ENCODE measurements at regions not wholly inside any gene's neighbourhood (a gene's known extent, or its start where the extent isn't known, plus 50 kb on each side); places are given as distances from the start of the nearest gene placed in this dataset.
A peak's percentile ranks its signal among the peaks of the same experiment; 100 is the strongest.

DNA sequence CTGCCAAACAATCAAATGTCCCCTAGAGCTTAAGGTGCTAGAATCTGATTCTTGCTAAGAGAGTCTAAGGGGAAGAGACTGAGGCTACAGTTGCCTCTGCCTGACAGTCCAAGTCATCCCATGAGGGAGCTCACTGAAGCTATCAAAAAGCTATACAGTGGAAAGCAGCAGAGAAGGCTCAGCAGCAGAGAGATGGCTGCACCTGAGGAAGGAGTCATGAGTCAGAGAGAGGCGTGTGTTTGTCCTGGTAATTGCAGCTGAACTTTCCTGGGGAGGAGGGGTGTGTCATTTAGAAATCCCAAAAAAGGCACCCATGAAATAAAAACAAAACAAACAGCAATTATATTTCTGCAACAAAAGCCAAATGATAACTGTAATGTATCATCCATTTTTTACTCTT lies 305.2 kb upstream of the UBE2E3 start:
- no peak for DNase-seq (ENCODE audit: low read depth in 4 of 6, low spot score in 6 of 6)
- Histone ChIP-seq H3K4me1 (ENCODE audit: control insufficient read depth, insufficient read depth, low read length) (no peaks in the 10 kb centered on the region), H3K27ac (ENCODE audit: low read depth, low read length) (no peak overlapping the region), H3K27me3 (ENCODE audit: control insufficient read depth, insufficient read depth, low read length) (no peaks in the 10 kb centered on the region), H3K9me3 (ENCODE audit: control insufficient read depth, insufficient read depth, low read length) (no peaks in the 10 kb centered on the region), H3K36me3 (ENCODE audit: control insufficient read depth, insufficient read depth, low read length) (no peaks in the 10 kb centered on the region), H3K4me3 (ENCODE audit: low read depth, low read length) (no peak overlapping the region)
- WGBS (ENCODE audit: insufficient coverage) = no CpG with 5 or more reads among the region's 1 CpG

DNA sequence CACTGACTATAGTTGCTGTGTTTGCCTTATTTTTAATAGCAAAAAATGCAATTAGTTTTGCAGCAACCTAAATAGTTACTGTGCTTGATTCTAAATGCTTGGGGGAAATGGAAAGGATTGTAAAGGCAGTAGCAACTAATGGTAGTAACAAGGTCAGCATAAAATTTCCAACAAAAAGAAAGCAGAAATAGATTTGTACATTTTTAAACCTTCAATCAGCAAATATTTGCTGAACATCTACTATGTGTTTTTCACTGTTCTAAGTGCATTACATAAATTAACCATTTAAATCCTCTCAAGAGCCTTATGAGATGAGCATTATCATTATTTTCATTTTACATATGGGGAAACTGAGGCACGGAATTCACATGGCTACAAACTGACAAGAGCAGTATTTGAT lies 308.0 kb upstream of the UBE2E3 start:
- no peaks in the 10 kb centered on the region for H3K36me3 ChIP-seq (ENCODE audit: control insufficient read depth, insufficient read depth, low read length)
- no CpG with 5 or more reads among the region's 1 CpG for WGBS (ENCODE audit: insufficient coverage)
- no peaks in the 10 kb centered on the region for H3K9me3 ChIP-seq (ENCODE audit: control insufficient read depth, insufficient read depth, low read length)
- no peak for DNase-seq (ENCODE audit: low read depth in 4 of 6, low spot score in 6 of 6)
- no peaks in the 10 kb centered on the region for H3K27me3 ChIP-seq (ENCODE audit: control insufficient read depth, insufficient read depth, low read length)
- H3K4me3 ChIP-seq (ENCODE audit: low read depth, low read length) = no peak overlapping the region
- no peaks in the 10 kb centered on the region for H3K4me1 ChIP-seq (ENCODE audit: control insufficient read depth, insufficient read depth, low read length)
- no peak overlapping the region for H3K27ac ChIP-seq (ENCODE audit: low read depth, low read length)

DNA sequence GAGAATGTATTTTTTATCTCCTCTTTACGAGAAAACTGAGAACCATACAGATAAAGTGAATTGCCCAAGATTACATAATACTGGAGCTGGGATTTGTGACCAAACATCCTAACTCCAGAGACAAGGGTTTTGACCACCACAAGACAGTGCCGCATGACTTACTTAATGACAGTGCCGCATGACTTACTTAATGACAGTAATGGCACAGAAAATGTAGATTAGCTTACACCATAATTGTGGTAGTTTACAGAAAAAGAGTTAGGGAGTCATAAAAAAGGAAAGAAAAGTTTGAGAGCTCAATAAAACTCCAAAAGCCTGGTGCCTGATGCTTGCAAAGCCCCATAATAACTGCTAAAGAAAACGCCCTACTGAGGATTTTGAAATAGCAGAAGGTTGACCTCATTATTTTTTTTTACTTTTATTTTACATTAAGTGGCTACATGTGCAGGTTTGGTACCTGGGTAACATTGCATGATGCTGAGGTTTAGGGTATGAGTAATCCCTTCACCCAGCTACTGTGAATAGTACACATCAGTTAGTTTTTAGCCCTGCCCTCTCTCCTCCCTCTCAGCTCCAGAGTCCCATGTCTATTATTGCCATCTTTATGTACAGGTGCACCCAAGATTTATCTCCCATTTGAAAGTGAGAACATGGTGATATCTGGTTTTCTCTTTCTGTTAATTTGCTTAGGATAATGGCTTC lies 310.0 kb upstream of the UBE2E3 start:
- H3K27me3 ChIP-seq (ENCODE audit: control insufficient read depth, insufficient read depth, low read length) = no peaks in the 10 kb centered on the region
- H3K4me1 ChIP-seq (ENCODE audit: control insufficient read depth, insufficient read depth, low read length) = no peaks in the 10 kb centered on the region
- WGBS (ENCODE audit: insufficient coverage) = no CpG with 5 or more reads among the region's 4 CpGs
- no peaks in the 10 kb centered on the region for H3K36me3 ChIP-seq (ENCODE audit: control insufficient read depth, insufficient read depth, low read length)
- H3K4me3 ChIP-seq (ENCODE audit: low read depth, low read length) = no peak overlapping the region
- H3K9me3 ChIP-seq (ENCODE audit: control insufficient read depth, insufficient read depth, low read length) = no peaks in the 10 kb centered on the region
- no peak overlapping the region for H3K27ac ChIP-seq (ENCODE audit: low read depth, low read length)
- no peak for DNase-seq (ENCODE audit: low read depth in 4 of 6, low spot score in 6 of 6)

DNA sequence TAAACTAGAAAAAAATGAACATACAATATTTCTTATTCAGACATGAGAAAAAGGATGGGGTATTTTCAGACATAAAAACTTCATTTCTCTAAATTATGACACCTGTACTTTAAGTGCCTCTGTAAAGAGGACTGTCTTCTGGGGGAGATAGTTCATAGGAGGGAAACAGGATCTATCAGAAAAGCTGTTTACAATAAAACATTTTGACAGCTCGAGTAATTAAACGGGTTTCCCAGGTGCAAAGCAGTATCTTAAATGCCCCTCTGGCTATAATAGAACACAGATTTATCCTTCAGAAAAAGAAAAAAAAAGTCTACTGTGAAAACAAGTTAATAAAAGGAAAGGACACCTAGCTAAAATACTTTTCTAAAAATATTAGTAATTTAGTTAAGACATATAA lies 311.4 kb upstream of the UBE2E3 start:
- H3K4me1 ChIP-seq (ENCODE audit: control insufficient read depth, insufficient read depth, low read length) = no peaks in the 10 kb centered on the region
- no peaks in the 10 kb centered on the region for H3K27me3 ChIP-seq (ENCODE audit: control insufficient read depth, insufficient read depth, low read length)
- no peaks in the 10 kb centered on the region for H3K36me3 ChIP-seq (ENCODE audit: control insufficient read depth, insufficient read depth, low read length)
- no peak overlapping the region for H3K27ac ChIP-seq (ENCODE audit: low read depth, low read length)
- no peak overlapping the region for H3K4me3 ChIP-seq (ENCODE audit: low read depth, low read length)
- H3K9me3 ChIP-seq (ENCODE audit: control insufficient read depth, insufficient read depth, low read length) = no peaks in the 10 kb centered on the region
- no CpG with 5 or more reads among the region's 2 CpGs for WGBS (ENCODE audit: insufficient coverage)
- DNase-seq (ENCODE audit: low read depth in 4 of 6, low spot score in 6 of 6) = peak in 1 of 6 donors; percentile 33

DNA sequence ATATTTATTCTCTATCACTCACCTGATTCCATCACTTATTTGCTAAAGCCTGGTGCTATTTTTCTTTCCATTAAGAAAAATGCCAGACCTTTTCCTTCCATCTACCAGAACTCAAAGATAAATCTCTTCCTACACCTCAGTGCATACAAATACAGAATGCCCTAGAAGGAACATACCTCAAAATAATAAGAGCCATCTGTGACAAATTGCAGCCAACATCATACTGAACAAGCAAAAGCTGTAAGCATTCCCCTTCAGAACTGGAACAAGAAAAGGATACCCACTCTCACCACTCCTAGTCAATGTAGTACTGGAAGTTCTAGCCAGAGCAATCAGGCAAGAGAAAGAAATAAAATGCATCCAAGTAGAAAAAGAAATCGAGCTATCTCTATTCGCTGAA lies 315.9 kb upstream of the UBE2E3 start:
- no peaks in the 10 kb centered on the region for H3K4me1 ChIP-seq (ENCODE audit: control insufficient read depth, insufficient read depth, low read length)
- H3K27ac ChIP-seq (ENCODE audit: low read depth, low read length) = no peak overlapping the region
- no peaks in the 10 kb centered on the region for H3K9me3 ChIP-seq (ENCODE audit: control insufficient read depth, insufficient read depth, low read length)
- no peaks in the 10 kb centered on the region for H3K36me3 ChIP-seq (ENCODE audit: control insufficient read depth, insufficient read depth, low read length)
- no peak overlapping the region for H3K4me3 ChIP-seq (ENCODE audit: low read depth, low read length)
- no CpG with 5 or more reads among the region's 2 CpGs for WGBS (ENCODE audit: insufficient coverage)
- no peak for DNase-seq (ENCODE audit: low read depth in 4 of 6, low spot score in 6 of 6)
- no peaks in the 10 kb centered on the region for H3K27me3 ChIP-seq (ENCODE audit: control insufficient read depth, insufficient read depth, low read length)

DNA sequence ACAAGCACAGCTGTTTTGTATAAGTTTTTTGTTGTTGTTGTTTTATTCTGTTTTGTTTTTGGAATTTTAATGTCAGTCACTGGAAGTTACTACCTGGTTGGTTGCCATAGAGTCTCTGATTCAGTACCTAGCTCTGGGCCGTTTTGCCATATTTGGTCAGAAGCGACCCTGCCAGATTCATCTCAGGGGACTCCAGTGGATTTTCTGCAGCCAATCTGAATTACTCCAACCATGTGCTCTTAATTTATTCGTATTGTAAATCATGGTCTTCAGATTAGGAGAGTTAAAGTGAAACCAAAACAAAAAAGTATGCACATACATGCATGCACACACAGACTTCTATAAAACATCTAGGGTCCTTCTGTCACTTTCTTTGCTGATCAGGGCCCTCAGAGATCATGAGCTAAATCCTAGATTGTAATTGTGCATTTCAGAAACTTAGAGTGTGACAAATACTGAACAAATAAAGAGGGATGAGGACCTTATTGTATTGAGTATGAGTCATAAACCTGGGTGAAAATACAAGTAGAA lies 317.4 kb upstream of the UBE2E3 start:
- Histone ChIP-seq H3K27me3 (ENCODE audit: control insufficient read depth, insufficient read depth, low read length) (no peaks in the 10 kb centered on the region), H3K4me3 (ENCODE audit: low read depth, low read length) (no peak overlapping the region), H3K27ac (ENCODE audit: low read depth, low read length) (no peak overlapping the region), H3K4me1 (ENCODE audit: control insufficient read depth, insufficient read depth, low read length) (no peaks in the 10 kb centered on the region), H3K36me3 (ENCODE audit: control insufficient read depth, insufficient read depth, low read length) (no peaks in the 10 kb centered on the region), H3K9me3 (ENCODE audit: control insufficient read depth, insufficient read depth, low read length) (no peaks in the 10 kb centered on the region)
- no peak for DNase-seq (ENCODE audit: low read depth in 4 of 6, low spot score in 6 of 6)
- 96% methylated on average over 2 of the region's 3 CpGs for WGBS (ENCODE audit: insufficient coverage)

DNA sequence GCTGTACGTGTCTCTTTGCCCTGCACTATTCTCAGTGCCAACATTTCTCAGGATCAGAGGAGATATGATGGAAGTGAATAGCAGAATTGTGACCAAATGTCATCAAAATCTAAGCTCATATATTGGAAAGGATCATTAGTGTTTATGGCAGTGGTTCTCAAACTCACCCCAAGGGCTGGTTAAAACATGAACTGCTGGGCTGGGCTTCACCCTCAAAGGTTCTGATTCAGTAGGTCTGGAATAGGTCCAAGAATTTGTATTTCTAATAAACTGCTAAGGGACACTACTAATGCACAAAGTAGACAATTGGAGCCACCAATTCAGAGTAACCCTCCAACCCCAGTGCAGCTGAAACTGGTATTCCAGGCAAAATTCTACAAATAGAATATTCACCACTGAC lies 317.9 kb upstream of the UBE2E3 start:
- peak in 1 of 6 donors; percentile 40 for DNase-seq (ENCODE audit: low read depth in 4 of 6, low spot score in 6 of 6)
- H3K4me3 ChIP-seq (ENCODE audit: low read depth, low read length) = no peak overlapping the region
- no CpG with 5 or more reads among the region's 1 CpG for WGBS (ENCODE audit: insufficient coverage)
- H3K27me3 ChIP-seq (ENCODE audit: control insufficient read depth, insufficient read depth, low read length) = no peaks in the 10 kb centered on the region
- H3K27ac ChIP-seq (ENCODE audit: low read depth, low read length) = no peak overlapping the region
- H3K9me3 ChIP-seq (ENCODE audit: control insufficient read depth, insufficient read depth, low read length) = no peaks in the 10 kb centered on the region
- H3K4me1 ChIP-seq (ENCODE audit: control insufficient read depth, insufficient read depth, low read length) = no peaks in the 10 kb centered on the region
- H3K36me3 ChIP-seq (ENCODE audit: control insufficient read depth, insufficient read depth, low read length) = no peaks in the 10 kb centered on the region

DNA sequence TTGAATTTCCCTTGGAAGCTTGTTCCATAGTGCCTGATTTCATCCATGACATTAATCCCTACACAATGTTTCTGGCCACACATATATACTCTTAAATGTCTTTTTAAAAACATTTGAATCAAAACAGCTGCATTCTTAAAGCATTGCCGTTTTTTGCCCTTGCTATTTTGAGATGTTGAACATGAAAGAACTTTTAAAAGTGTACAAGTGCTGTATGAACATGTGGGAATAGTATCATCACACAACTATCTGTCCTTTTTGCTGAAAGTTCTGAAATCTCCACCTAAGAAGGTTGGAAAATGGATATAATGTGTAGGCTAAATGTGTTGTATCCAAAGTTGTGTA lies 318.7 kb upstream of the UBE2E3 start:
- DNase-seq (ENCODE audit: low read depth in 4 of 6, low spot score in 6 of 6) = no peak
- WGBS (ENCODE audit: insufficient coverage) = no CpG with 5 or more reads among the region's 1 CpG
- Histone ChIP-seq H3K27me3 (ENCODE audit: control insufficient read depth, insufficient read depth, low read length) (no peaks in the 10 kb centered on the region), H3K9me3 (ENCODE audit: control insufficient read depth, insufficient read depth, low read length) (no peaks in the 10 kb centered on the region), H3K4me1 (ENCODE audit: control insufficient read depth, insufficient read depth, low read length) (no peaks in the 10 kb centered on the region), H3K27ac (ENCODE audit: low read depth, low read length) (no peak overlapping the region), H3K4me3 (ENCODE audit: low read depth, low read length) (no peak overlapping the region), H3K36me3 (ENCODE audit: control insufficient read depth, insufficient read depth, low read length) (no peaks in the 10 kb centered on the region)

DNA sequence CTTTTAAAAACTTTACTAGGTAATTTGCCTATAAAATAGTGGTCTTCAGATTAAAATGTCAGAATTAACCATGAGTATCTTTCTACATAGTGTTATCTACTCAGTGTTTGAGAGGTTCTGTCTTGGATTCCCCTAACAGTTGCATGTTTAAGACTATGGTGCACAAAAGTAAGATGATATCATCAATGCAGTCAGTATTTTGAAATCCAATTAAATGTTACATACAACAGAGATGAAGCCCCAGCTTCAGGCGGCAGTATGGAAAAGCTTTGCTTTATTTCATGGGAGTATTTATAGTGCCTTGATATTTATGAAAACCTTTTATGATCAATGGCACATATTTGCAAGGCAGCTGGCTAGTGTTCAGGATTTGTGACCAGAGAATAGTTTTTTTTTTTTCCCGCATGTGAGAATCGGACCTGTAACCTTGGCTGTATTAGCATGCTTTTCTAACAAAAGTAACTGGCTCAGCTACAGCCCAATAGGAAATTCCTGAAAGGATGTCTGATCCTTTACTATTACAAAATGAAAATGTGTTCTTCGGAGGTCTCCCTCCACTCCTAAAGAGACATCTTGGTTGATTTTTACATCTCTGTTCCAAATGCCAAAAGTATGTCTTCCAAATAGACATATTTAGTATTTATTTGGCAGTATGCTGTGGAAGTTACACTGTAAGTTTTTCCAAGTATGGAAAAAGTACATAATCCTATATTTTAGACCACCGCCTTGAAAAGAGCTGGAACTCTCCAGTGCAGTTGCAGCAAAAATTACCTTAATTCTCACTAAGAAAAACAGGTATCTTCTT lies 319.3 kb upstream of the UBE2E3 start:
- WGBS (ENCODE audit: insufficient coverage) = no CpG with 5 or more reads among the region's 5 CpGs
- no peak for DNase-seq (ENCODE audit: low read depth in 4 of 6, low spot score in 6 of 6)

DNA sequence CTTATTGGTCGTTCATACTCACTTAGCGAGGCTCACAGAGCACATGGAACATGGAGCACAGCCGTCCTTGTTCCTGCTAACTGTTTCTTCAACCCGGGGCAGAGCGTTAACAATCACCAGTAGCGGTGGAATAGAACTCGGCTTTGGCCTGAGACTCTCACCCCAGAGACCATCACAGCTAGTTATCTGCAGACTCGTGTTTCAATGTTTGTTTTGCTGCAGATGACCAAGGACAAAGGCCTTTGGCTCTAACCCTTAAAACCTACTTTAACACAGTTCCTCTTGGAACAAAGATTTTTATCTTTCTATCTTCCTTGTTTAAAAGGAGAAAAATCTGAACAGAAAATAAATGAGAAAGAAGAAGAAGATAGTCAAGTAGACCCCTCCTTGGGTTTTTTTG lies 320.2 kb upstream of the UBE2E3 start:
- H3K36me3 ChIP-seq (ENCODE audit: control insufficient read depth, insufficient read depth, low read length) = no peaks in the 10 kb centered on the region
- H3K27me3 ChIP-seq (ENCODE audit: control insufficient read depth, insufficient read depth, low read length) = no peaks in the 10 kb centered on the region
- H3K4me1 ChIP-seq (ENCODE audit: control insufficient read depth, insufficient read depth, low read length) = no peaks in the 10 kb centered on the region
- 89% methylated on average over 4 of the region's 8 CpGs for WGBS (ENCODE audit: insufficient coverage)
- H3K27ac ChIP-seq (ENCODE audit: low read depth, low read length) = no peak overlapping the region
- no peak overlapping the region for H3K4me3 ChIP-seq (ENCODE audit: low read depth, low read length)
- no peaks in the 10 kb centered on the region for H3K9me3 ChIP-seq (ENCODE audit: control insufficient read depth, insufficient read depth, low read length)
- no peak for DNase-seq (ENCODE audit: low read depth in 4 of 6, low spot score in 6 of 6)

More for the DNA sequence above, 319.3 kb upstream of the UBE2E3 start:
- Histone ChIP-seq H3K9me3 (ENCODE audit: control insufficient read depth, insufficient read depth, low read length) (no peaks in the 10 kb centered on the region), H3K36me3 (ENCODE audit: control insufficient read depth, insufficient read depth, low read length) (no peaks in the 10 kb centered on the region), H3K27ac (ENCODE audit: low read depth, low read length) (no peak overlapping the region), H3K4me1 (ENCODE audit: control insufficient read depth, insufficient read depth, low read length) (no peaks in the 10 kb centered on the region), H3K27me3 (ENCODE audit: control insufficient read depth, insufficient read depth, low read length) (no peaks in the 10 kb centered on the region), H3K4me3 (ENCODE audit: low read depth, low read length) (no peak overlapping the region)
